ENCODE measurements at regions not wholly inside any gene's neighbourhood (a gene's known extent, or its start where the extent isn't known, plus 50 kb on each side); places are given as distances from the start of the nearest gene placed in this dataset.

GRCh38 chr5:4113905-4114304 lies 518.3 kb downstream of the IRX1 start:
- H3K9me2 ChIP-seq (ENCODE audit: insufficient read depth) = no peaks in the 10 kb centered on the region
- H3F3A ChIP-seq (replicated peaks; ENCODE audit: low read depth) = no peaks in the 10 kb centered on the region
- no peaks in the 10 kb centered on the region for H3K79me2 ChIP-seq (replicated peaks; ENCODE audit: insufficient read depth)
- no peaks in the 10 kb centered on the region for H3K4me1 ChIP-seq (ENCODE audit: insufficient read depth)
- no peak overlapping the region for H3K4me2 ChIP-seq
- no peaks in the 10 kb centered on the region for H3K27me3 Mint-ChIP-seq (ENCODE audit: insufficient read depth, low read depth, poor library complexity)
- no peaks in the 10 kb centered on the region for H4K20me1 ChIP-seq (replicated peaks; ENCODE audit: insufficient read depth)
- no peak overlapping the region; the same call in 1 of the 2 replicates for H3K27ac Mint-ChIP-seq
- no peak overlapping the region for H3K4me3 ChIP-seq
- TF ChIP-seq, protein P1, sequence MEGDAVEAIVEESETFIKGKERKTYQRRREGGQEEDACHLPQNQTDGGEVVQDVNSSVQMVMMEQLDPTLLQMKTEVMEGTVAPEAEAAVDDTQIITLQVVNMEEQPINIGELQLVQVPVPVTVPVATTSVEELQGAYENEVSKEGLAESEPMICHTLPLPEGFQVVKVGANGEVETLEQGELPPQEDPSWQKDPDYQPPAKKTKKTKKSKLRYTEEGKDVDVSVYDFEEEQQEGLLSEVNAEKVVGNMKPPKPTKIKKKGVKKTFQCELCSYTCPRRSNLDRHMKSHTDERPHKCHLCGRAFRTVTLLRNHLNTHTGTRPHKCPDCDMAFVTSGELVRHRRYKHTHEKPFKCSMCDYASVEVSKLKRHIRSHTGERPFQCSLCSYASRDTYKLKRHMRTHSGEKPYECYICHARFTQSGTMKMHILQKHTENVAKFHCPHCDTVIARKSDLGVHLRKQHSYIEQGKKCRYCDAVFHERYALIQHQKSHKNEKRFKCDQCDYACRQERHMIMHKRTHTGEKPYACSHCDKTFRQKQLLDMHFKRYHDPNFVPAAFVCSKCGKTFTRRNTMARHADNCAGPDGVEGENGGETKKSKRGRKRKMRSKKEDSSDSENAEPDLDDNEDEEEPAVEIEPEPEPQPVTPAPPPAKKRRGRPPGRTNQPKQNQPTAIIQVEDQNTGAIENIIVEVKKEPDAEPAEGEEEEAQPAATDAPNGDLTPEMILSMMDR (conservative IDR thresholded peaks at IDR 0.05; ENCODE audit: low read depth in 2 of 2) = no peak
- TF ChIP-seq CREB1 (CRISPR knock-in tag; IDR thresholded peaks at IDR 0.05; ENCODE audit: low read depth) (no peak), STAT1 (IDR thresholded peaks at IDR 0.05; ENCODE audit: unreplicated experiment) (no peak), EZH2phosphoT487 (IDR thresholded peaks at IDR 0.05; ENCODE audit: unreplicated experiment) (no peak), ZNF331 (CRISPR knock-in tag; IDR thresholded peaks at IDR 0.05; ENCODE audit: low read depth) (no peak), POLR2AphosphoS5 (IDR thresholded peaks at IDR 0.05; ENCODE audit: low read depth) (no peak), NANOG (IDR thresholded peaks at IDR 0.05; ENCODE audit: borderline replicate concordance) (no peak), EZH2 (IDR thresholded peaks at IDR 0.05; ENCODE audit: low read depth, unreplicated experiment) (no peak), JUNB (IDR thresholded peaks at IDR 0.05; ENCODE audit: unreplicated experiment) (no peak), ZNF114 (CRISPR knock-in tag; IDR thresholded peaks at IDR 0.05) (no peak), ZNF462 (CRISPR knock-in tag; IDR thresholded peaks at IDR 0.05) (no peak)
- TF ChIP-seq, protein P2, sequence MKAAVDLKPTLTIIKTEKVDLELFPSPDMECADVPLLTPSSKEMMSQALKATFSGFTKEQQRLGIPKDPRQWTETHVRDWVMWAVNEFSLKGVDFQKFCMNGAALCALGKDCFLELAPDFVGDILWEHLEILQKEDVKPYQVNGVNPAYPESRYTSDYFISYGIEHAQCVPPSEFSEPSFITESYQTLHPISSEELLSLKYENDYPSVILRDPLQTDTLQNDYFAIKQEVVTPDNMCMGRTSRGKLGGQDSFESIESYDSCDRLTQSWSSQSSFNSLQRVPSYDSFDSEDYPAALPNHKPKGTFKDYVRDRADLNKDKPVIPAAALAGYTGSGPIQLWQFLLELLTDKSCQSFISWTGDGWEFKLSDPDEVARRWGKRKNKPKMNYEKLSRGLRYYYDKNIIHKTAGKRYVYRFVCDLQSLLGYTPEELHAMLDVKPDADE (IDR thresholded peaks at IDR 0.05) = no peak
- TF ChIP-seq, protein P3, sequence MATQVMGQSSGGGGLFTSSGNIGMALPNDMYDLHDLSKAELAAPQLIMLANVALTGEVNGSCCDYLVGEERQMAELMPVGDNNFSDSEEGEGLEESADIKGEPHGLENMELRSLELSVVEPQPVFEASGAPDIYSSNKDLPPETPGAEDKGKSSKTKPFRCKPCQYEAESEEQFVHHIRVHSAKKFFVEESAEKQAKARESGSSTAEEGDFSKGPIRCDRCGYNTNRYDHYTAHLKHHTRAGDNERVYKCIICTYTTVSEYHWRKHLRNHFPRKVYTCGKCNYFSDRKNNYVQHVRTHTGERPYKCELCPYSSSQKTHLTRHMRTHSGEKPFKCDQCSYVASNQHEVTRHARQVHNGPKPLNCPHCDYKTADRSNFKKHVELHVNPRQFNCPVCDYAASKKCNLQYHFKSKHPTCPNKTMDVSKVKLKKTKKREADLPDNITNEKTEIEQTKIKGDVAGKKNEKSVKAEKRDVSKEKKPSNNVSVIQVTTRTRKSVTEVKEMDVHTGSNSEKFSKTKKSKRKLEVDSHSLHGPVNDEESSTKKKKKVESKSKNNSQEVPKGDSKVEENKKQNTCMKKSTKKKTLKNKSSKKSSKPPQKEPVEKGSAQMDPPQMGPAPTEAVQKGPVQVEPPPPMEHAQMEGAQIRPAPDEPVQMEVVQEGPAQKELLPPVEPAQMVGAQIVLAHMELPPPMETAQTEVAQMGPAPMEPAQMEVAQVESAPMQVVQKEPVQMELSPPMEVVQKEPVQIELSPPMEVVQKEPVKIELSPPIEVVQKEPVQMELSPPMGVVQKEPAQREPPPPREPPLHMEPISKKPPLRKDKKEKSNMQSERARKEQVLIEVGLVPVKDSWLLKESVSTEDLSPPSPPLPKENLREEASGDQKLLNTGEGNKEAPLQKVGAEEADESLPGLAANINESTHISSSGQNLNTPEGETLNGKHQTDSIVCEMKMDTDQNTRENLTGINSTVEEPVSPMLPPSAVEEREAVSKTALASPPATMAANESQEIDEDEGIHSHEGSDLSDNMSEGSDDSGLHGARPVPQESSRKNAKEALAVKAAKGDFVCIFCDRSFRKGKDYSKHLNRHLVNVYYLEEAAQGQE (IDR thresholded peaks at IDR 0.05; ENCODE audit: unreplicated experiment) = no peak
- DNase-seq (ENCODE audit: low spot score) (no peak), ATAC-seq (no peak)
- H3K36me3 ChIP-seq (ENCODE audit: insufficient read depth) = no peaks in the 10 kb centered on the region
- no peaks in the 10 kb centered on the region; the same call in 2 of the 3 replicates for H3K9me3 Mint-ChIP-seq
- no peak overlapping the region for H3K27ac ChIP-seq (ENCODE audit: low read depth)
- H3K27me3 ChIP-seq (ENCODE audit: insufficient read depth) = no peaks in the 10 kb centered on the region
- H3K4me1 Mint-ChIP-seq = peaks cover 2% of the 10 kb centered on the region; the same call in 1 of the 3 replicates
- H3K4me3 Mint-ChIP-seq = no peak overlapping the region
- peak overlapping the region; percentile 38; the same call in 1 of the 2 replicates for H2AFZ ChIP-seq
- no peaks in the 10 kb centered on the region for H3K36me3 Mint-ChIP-seq (ENCODE audit: low read depth)

Data from GM23338 (cell line).